ENCODE measurements at regions not wholly inside any gene's neighbourhood (a gene's known extent, or its start where the extent isn't known, plus 50 kb on each side); places are given as distances from the start of the nearest gene placed in this dataset.

DNA sequence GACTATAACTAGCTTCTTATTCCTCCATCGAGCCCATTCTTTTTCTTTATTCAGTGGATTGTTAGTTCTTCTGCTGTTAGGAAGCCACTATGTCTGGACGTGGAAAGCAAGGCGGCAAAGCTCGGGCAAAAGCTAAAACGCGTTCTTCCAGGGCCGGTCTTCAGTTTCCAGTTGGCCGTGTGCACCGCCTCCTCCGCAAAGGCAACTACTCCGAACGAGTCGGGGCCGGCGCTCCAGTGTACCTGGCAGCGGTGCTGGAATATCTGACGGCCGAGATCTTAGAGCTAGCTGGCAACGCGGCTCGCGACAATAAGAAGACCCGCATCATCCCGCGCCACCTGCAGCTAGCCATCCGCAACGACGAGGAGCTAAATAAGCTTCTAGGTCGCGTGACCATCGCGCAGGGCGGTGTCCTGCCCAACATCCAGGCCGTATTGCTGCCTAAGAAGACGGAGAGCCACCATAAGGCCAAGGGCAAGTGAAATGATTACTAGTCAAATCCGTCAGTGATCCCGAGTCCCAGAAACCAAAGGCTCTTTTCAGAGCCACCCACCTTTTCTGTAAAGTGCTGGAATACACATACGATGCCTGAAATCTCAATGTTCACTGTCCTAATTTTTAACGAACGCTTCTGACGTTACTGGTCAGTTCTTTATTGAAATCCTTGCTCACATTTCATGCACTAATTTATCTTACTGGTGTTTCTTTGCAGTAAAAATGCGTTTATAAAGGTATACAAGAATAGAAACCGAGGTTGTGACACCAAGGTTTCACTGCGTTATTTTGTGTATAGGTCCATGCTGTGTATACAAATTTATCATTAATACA, 129.9 kb downstream of the HFE start:
- ATAC-seq (ENCODE audit: insufficient read depth, low FRiP score): peak; percentile 31
- peak overlapping the region; percentile 99 for H3K9ac ChIP-seq (ENCODE audit: insufficient read depth in 1 of 2, low read length in 2 of 2)

DNA sequence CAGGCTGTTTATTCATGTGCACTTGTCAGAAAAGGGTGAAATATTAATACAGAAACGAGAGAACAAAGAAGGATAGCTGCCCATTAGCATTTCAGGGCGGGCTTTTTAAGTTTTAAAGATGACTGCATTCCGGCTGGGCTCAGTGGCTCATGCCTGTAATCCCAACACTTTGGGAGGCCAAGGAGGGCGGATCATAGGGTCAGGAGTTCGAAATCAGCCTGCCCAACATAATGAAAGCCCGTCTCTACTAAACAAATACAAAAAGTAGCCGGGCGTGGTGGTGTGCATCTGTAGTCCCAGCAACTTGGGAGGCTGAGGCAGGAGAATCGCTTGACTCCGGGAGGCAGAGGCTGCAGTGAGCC, 130.5 kb downstream of the HFE start:
- Histone ChIP-seq H3K9ac (ENCODE audit: insufficient read depth in 1 of 2, low read length in 2 of 2) (peak overlapping the region; percentile 99), H3K4me1 (ENCODE audit: control insufficient read depth in 5 of 5, insufficient read depth in 5 of 5, low read length in 5 of 5) (peaks cover 0 to 29% (median 6%) of the 10 kb centered on the region in 5 donors), H3K27ac (ENCODE audit: low read depth in 1 of 2, low read length in 1 of 2) (peak overlapping the region in 1 of 2 donors; percentile 95), H3K9me3 (ENCODE audit: control insufficient read depth in 4 of 4, insufficient read depth in 3 of 4, low read length in 3 of 4) (peaks cover 0 to 2% (median 0%) of the 10 kb centered on the region in 4 donors), H3K4me3 (no peak overlapping the region), H3K27me3 (ENCODE audit: control insufficient read depth in 3 of 3, insufficient read depth in 3 of 3, low read length in 2 of 3) (no peaks in the 10 kb centered on the region), H3K36me3 (ENCODE audit: control insufficient read depth in 4 of 4, insufficient read depth in 4 of 4, low read length in 4 of 4) (no peaks in the 10 kb centered on the region)
- 10 to 19% methylated on average over 10 of the region's 10 CpGs for WGBS, 2 donors
- no peak for ATAC-seq (ENCODE audit: insufficient read depth, low FRiP score)
- peak; percentile 63 to 77 (median 70) for DNase-seq
- TF ChIP-seq, protein P1, sequence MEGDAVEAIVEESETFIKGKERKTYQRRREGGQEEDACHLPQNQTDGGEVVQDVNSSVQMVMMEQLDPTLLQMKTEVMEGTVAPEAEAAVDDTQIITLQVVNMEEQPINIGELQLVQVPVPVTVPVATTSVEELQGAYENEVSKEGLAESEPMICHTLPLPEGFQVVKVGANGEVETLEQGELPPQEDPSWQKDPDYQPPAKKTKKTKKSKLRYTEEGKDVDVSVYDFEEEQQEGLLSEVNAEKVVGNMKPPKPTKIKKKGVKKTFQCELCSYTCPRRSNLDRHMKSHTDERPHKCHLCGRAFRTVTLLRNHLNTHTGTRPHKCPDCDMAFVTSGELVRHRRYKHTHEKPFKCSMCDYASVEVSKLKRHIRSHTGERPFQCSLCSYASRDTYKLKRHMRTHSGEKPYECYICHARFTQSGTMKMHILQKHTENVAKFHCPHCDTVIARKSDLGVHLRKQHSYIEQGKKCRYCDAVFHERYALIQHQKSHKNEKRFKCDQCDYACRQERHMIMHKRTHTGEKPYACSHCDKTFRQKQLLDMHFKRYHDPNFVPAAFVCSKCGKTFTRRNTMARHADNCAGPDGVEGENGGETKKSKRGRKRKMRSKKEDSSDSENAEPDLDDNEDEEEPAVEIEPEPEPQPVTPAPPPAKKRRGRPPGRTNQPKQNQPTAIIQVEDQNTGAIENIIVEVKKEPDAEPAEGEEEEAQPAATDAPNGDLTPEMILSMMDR (IDR thresholded peaks at IDR 0.05; ENCODE audit: control extremely low read depth, extremely low read depth): no peak

More for the DNA sequence above, 129.9 kb downstream of the HFE start:
- Histone ChIP-seq H3K36me3 (ENCODE audit: control insufficient read depth in 4 of 4, insufficient read depth in 4 of 4, low read length in 4 of 4) (no peaks in the 10 kb centered on the region), H3K4me3 (peak overlapping the region; percentile 33), H3K9me3 (ENCODE audit: control insufficient read depth in 4 of 4, insufficient read depth in 3 of 4, low read length in 3 of 4) (peaks cover 0 to 2% (median 0%) of the 10 kb centered on the region in 4 donors), H3K4me1 (ENCODE audit: control insufficient read depth in 5 of 5, insufficient read depth in 5 of 5, low read length in 5 of 5) (peaks cover 0 to 29% (median 6%) of the 10 kb centered on the region in 5 donors), H3K27ac (ENCODE audit: low read depth in 1 of 2, low read length in 1 of 2) (peak overlapping the region; percentile 95), H3K27me3 (ENCODE audit: control insufficient read depth in 3 of 3, insufficient read depth in 3 of 3, low read length in 2 of 3) (no peaks in the 10 kb centered on the region)
- 0 to 1% methylated on average over 44 of the region's 44 CpGs for WGBS, 2 donors
- TF ChIP-seq, protein P1 (IDR thresholded peaks at IDR 0.05; ENCODE audit: control extremely low read depth, extremely low read depth): no peak
- DNase-seq: peak in 2 of 3 donors; percentile 91

DNA sequence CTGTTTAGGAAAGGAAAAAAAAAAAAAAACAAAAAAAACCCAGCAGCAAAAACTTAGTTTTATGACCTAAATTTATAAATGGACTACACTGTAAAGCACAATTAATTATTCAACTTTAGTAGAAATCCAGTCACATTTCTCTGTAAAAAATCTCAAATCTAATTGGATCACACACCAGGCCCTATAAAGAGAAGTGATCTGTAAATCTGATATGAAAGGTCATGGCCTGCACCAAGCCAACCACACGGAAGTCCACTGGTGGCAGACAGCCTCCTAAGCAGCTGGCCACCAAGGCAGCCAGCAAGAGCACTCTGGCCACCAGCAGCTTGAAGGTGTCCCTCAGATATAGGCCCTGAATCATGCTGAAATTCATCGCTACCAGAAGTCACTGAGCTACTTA, 131.6 kb downstream of the HFE start:
- ATAC-seq (ENCODE audit: insufficient read depth, low FRiP score) (no peak), DNase-seq (no peak)
- Histone ChIP-seq H3K36me3 (ENCODE audit: control insufficient read depth in 4 of 4, insufficient read depth in 4 of 4, low read length in 4 of 4) (no peaks in the 10 kb centered on the region), H3K27me3 (ENCODE audit: control insufficient read depth in 3 of 3, insufficient read depth in 3 of 3, low read length in 2 of 3) (no peaks in the 10 kb centered on the region), H3K4me1 (ENCODE audit: control insufficient read depth in 5 of 5, insufficient read depth in 5 of 5, low read length in 5 of 5) (peaks cover 0 to 35% (median 6%) of the 10 kb centered on the region in 5 donors), H3K27ac (ENCODE audit: low read depth in 1 of 2, low read length in 1 of 2) (no peak overlapping the region), H3K4me3 (no peak overlapping the region), H3K9me3 (ENCODE audit: control insufficient read depth in 4 of 4, insufficient read depth in 3 of 4, low read length in 3 of 4) (peaks cover 0 to 2% (median 0%) of the 10 kb centered on the region in 4 donors), H3K9ac (ENCODE audit: insufficient read depth in 1 of 2, low read length in 2 of 2) (no peak overlapping the region)
- TF ChIP-seq, protein P1 (IDR thresholded peaks at IDR 0.05; ENCODE audit: control extremely low read depth, extremely low read depth): no peak
- 87 to 88% methylated on average over 2 of the region's 2 CpGs for WGBS, 2 donors
